OCI-LY3 (cell line): ENCODE measurements at regions not wholly inside any gene's neighbourhood (a gene's known extent, or its start where the extent isn't known, plus 50 kb on each side); places are given as distances from the start of the nearest gene placed in this dataset.

Experiments
- H2AFZ ChIP-seq: fragments of 200-600, 300-600 bp; shearing (Covaris generic); 2 replicates; pipeline ENCODE4 v1.6.0; 2014; ENCODE audit warnings: antibody characterized with exemption, low read depth, low read length
- H3K27ac ChIP-seq: fragments of 200-600, 300-600 bp; sonication (generic); 2 replicates; pipeline ENCODE4 v1.5.1; 2014; ENCODE audit warnings: mild to moderate bottlenecking, low read length, moderate library complexity, mixed read lengths
- H3K27me3 ChIP-seq: fragments of 200-600, 300-600 bp; sonication (generic); 2 replicates; pipeline ENCODE4 v1.6.1; 2014; ENCODE audit warnings: low read depth, low read length, mixed read lengths
- H3K36me3 ChIP-seq: fragments of 200-600, 300-600 bp; sonication (generic); replicated peaks from 2 replicates; pipeline ENCODE3; 2014; ENCODE audit warnings: low read depth, low read length, mixed read lengths
- H3K4me1 ChIP-seq: fragments of 300-600, 200-600 bp; sonication (generic); 2 replicates; pipeline ENCODE4 v1.6.1; 2014; ENCODE audit warnings: low read length, mixed read lengths
- H3K4me2 ChIP-seq: fragments of 200-600, 300-600 bp; sonication (generic); 2 replicates; pipeline ENCODE4 v1.6.1; 2014; ENCODE audit warnings: low read length, mixed read lengths
- H3K4me3 ChIP-seq: fragments of 300-600, 200-600 bp; sonication (generic); 2 replicates; pipeline ENCODE4 v1.5.1; 2014; ENCODE audit warnings: antibody characterized with exemption, mild to moderate bottlenecking, low read length, moderate library complexity
- H3K79me2 ChIP-seq: fragments of 300-600, 200-600 bp; shearing (Covaris generic); 2 replicates; pipeline ENCODE4 v1.6.1; 2014; ENCODE audit warnings: mild to moderate bottlenecking, low read length, mixed read lengths
- H3K9ac ChIP-seq: fragments of 300-600, 200-600 bp; shearing (Covaris generic); 2 replicates; pipeline ENCODE4 v1.6.0; 2014; ENCODE audit warnings: mild to moderate bottlenecking, low read length, moderate library complexity
- H3K9me3 ChIP-seq: fragments of 200-600, 300-600 bp; shearing (Covaris generic); 2 replicates; pipeline ENCODE4 v1.6.1; 2014; ENCODE audit warnings: low read length, mixed read lengths; ENCODE audit not compliant: insufficient read depth
- H4K20me1 ChIP-seq: fragments of 200-600, 300-600 bp; sonication (generic); 2 replicates; pipeline ENCODE4 v1.6.1; 2016; ENCODE audit warnings: low read length, mixed read lengths; ENCODE audit not compliant: insufficient read depth
- EZH2phosphoT487 ChIP-seq: fragments of 200-600 bp; shearing (Covaris generic); IDR thresholded peaks from 2 replicates; pipeline ENCODE4 v1.6.1; 2018; ENCODE audit warnings: antibody characterized with exemption, mixed run types, low read depth
- TF ChIP-seq, protein P1 (sequence below): fragments of 200-600, 300-600 bp; sonication (generic); IDR thresholded peaks from 2 replicates; pipeline ENCODE4 v1.5.1; 2014; ENCODE audit warnings: antibody characterized with exemption, low read length, low read depth

GRCh38 chr9:117523531-117524153 is 108.8 kb upstream of the ASTN2 start:
- no peak overlapping the region for H3K9ac ChIP-seq
- H4K20me1 ChIP-seq = no peaks in the 10 kb centered on the region
- no peaks in the 10 kb centered on the region for H3K9me3 ChIP-seq
- no peaks in the 10 kb centered on the region for H3K4me1 ChIP-seq
- no peak overlapping the region for H2AFZ ChIP-seq
- TF ChIP-seq, protein P1, sequence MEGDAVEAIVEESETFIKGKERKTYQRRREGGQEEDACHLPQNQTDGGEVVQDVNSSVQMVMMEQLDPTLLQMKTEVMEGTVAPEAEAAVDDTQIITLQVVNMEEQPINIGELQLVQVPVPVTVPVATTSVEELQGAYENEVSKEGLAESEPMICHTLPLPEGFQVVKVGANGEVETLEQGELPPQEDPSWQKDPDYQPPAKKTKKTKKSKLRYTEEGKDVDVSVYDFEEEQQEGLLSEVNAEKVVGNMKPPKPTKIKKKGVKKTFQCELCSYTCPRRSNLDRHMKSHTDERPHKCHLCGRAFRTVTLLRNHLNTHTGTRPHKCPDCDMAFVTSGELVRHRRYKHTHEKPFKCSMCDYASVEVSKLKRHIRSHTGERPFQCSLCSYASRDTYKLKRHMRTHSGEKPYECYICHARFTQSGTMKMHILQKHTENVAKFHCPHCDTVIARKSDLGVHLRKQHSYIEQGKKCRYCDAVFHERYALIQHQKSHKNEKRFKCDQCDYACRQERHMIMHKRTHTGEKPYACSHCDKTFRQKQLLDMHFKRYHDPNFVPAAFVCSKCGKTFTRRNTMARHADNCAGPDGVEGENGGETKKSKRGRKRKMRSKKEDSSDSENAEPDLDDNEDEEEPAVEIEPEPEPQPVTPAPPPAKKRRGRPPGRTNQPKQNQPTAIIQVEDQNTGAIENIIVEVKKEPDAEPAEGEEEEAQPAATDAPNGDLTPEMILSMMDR = no peak
- TF ChIP-seq EZH2phosphoT487 = no peak
- H3K79me2 ChIP-seq = no peaks in the 10 kb centered on the region
- 0 out of 2 replicates have a peak, but pooled peaks cover 5% of the 10 kb centered on the region for H3K27me3 ChIP-seq
- no peak overlapping the region for H3K4me3 ChIP-seq
- no peak overlapping the region for H3K4me2 ChIP-seq
- H3K27ac ChIP-seq = no peak overlapping the region
- no peaks in the 10 kb centered on the region for H3K36me3 ChIP-seq

DNA sequence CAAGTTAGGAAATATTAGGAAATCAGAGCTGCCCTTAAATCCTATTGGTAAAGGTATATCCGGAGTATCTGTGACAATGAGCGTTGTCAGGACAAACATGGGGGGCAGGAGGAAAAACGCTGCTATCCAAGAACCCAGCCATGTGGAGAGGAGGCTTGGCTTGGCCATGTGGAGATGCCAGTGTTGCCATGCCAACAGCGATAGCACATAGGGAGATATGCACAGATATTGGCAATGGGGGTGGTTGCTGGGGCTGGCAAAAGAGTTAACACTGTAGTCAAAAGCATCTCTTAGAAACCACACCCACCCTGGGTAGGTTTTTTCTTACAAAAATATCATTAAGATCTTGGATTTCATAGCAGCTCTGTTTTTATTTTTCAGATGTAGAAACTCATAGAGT is 106.4 kb upstream of the ASTN2 start:
- Histone ChIP-seq H3K79me2 (no peaks in the 10 kb centered on the region), H3K27me3 (0 out of 2 replicates have a peak, but pooled peaks cover 6% of the 10 kb centered on the region), H3K4me2 (no peak overlapping the region), H3K27ac (no peak overlapping the region), H3K4me3 (no peak overlapping the region), H3K4me1 (no peaks in the 10 kb centered on the region), H2AFZ (no peak overlapping the region), H3K9ac (no peak overlapping the region), H3K36me3 (no peaks in the 10 kb centered on the region), H4K20me1 (no peaks in the 10 kb centered on the region), H3K9me3 (no peaks in the 10 kb centered on the region)
- TF ChIP-seq EZH2phosphoT487 = no peak
- TF ChIP-seq, protein P1 = no peak

GRCh38 chr9:117516676-117517632 is 102.1 kb upstream of the ASTN2 start:
- Histone ChIP-seq H2AFZ (no peak overlapping the region), H3K4me2 (no peak overlapping the region), H3K79me2 (no peaks in the 10 kb centered on the region), H3K27me3 (peaks cover 13% of the 10 kb centered on the region; the same call in 1 of the 2 replicates), H3K9ac (no peak overlapping the region), H3K27ac (no peak overlapping the region), H4K20me1 (no peaks in the 10 kb centered on the region), H3K4me3 (no peak overlapping the region), H3K4me1 (no peaks in the 10 kb centered on the region), H3K9me3 (no peaks in the 10 kb centered on the region), H3K36me3 (no peaks in the 10 kb centered on the region)
- TF ChIP-seq, protein P1 = no peak
- TF ChIP-seq EZH2phosphoT487 = no peak

- H2AFZ ChIP-seq = no peak overlapping the region
- no peak for TF ChIP-seq EZH2phosphoT487
- TF ChIP-seq, protein P1 = no peak
- H3K4me1 ChIP-seq = no peaks in the 10 kb centered on the region
- H3K27ac ChIP-seq = no peak overlapping the region
- H3K36me3 ChIP-seq = no peaks in the 10 kb centered on the region
- H3K4me3 ChIP-seq = no peak overlapping the region
- no peak overlapping the region for H3K4me2 ChIP-seq
- H3K9ac ChIP-seq = no peak overlapping the region
- no peaks in the 10 kb centered on the region for H3K79me2 ChIP-seq
- no peaks in the 10 kb centered on the region for H4K20me1 ChIP-seq
- H3K9me3 ChIP-seq = no peaks in the 10 kb centered on the region
- peaks cover 7% of the 10 kb centered on the region; the same call in 1 of the 2 replicates for H3K27me3 ChIP-seq
Measured at GRCh38 chr9:117511852-117512481, 97.1 kb upstream of the ASTN2 start.
